ENCODE measurements at regions not wholly inside any gene's neighbourhood (a gene's known extent, or its start where the extent isn't known, plus 50 kb on each side); places are given as distances from the start of the nearest gene placed in this dataset.

GRCh38 chr6:126722411-126722810, 382.5 kb downstream of the CENPW start:
- H3K27ac ChIP-seq (ENCODE audit: control insufficient read depth, insufficient read depth), result no peak overlapping the region
- ATAC-seq, result no peak
- H3K9me3 ChIP-seq (replicated peaks; ENCODE audit: control insufficient read depth, insufficient read depth, low read length), result no peaks in the 10 kb centered on the region
- CTCF ChIA-PET, result interaction anchor here (0.6 kb wide), 1 partner anchor 12 kb away, joined by 3 read pairs; no protein-coding TSS in a partner anchor
- no peak overlapping the region for H3K4me2 ChIP-seq (ENCODE audit: control insufficient read depth, insufficient read depth)
- H3K4me1 ChIP-seq (ENCODE audit: control insufficient read depth, insufficient read depth, low read length), result peaks cover 6% of the 10 kb centered on the region
- POLR2A ChIA-PET, result no interaction called here
- SMC1A ChIA-PET (ENCODE audit: uncharacterized antibody, unreplicated experiment), result no interaction called here
- WGBS (ENCODE audit: insufficient coverage, insufficient replicate concordance, low lambda C conversion rate, missing lambda C conversion rate), result 20% methylated on average over 2 of the region's 2 CpGs
- no peak overlapping the region for H3K9ac ChIP-seq (ENCODE audit: control insufficient read depth, insufficient read depth, low read length)
- BruUV-seq (replicated peaks), result no TSS peak
- RAD21 ChIA-PET (ENCODE audit: unreplicated experiment), result no interaction called here
- no peaks in the 10 kb centered on the region for H3K27me3 ChIP-seq (replicated peaks in 1 of 2; ENCODE audit: control insufficient read depth in 2 of 2, insufficient read depth in 2 of 2, low read length in 1 of 2)
- H3K36me3 ChIP-seq (ENCODE audit: control insufficient read depth in 2 of 2, insufficient read depth in 2 of 2, low read length in 1 of 2), result no peaks in the 10 kb centered on the region
- intact Hi-C loops (cut with micrococcal nuclease; ENCODE audit: unreplicated experiment), result no loop called here
- no peak for DNase-seq (ENCODE audit: low read depth, low spot score)
- TF ChIP-seq NR2C1 (IDR thresholded peaks at IDR 0.05) (no peak), BMI1 (IDR thresholded peaks at IDR 0.05; ENCODE audit: borderline replicate concordance) (no peak), IRF4 (IDR thresholded peaks at IDR 0.05; ENCODE audit: low read depth, low read length) (no peak), FOS (IDR thresholded peaks at IDR 0.05; ENCODE audit: borderline replicate concordance, extremely low read depth, insufficient read length) (no peak), SUZ12 (IDR thresholded peaks at IDR 0.05; ENCODE audit: unreplicated experiment) (no peak), NFYB (IDR thresholded peaks at IDR 0.05; ENCODE audit: insufficient read depth, low read depth, low read length) (no peak), PAX5 (IDR thresholded peaks at IDR 0.05; ENCODE audit: borderline replicate concordance, low read depth, low read length) (no peak), YBX1 (IDR thresholded peaks at IDR 0.05) (no peak), HDAC6 (IDR thresholded peaks at IDR 0.05; ENCODE audit: unreplicated experiment) (no peak), IKZF2 (IDR thresholded peaks at IDR 0.05) (no peak), SIX5 (IDR thresholded peaks at IDR 0.05; ENCODE audit: low read depth, low read length, severe bottlenecking) (no peak), ETV6 (conservative IDR thresholded peaks at IDR 0.05 in 1 of 2, IDR thresholded peaks at IDR 0.05 in 1 of 2; ENCODE audit: borderline replicate concordance in 1 of 2, low read depth in 1 of 2) (no peak), KLF5 (IDR thresholded peaks at IDR 0.05; ENCODE audit: partially characterized antibody) (no peak), NFYA (IDR thresholded peaks at IDR 0.05; ENCODE audit: borderline replicate concordance, low read depth, low read length) (no peak)
- TF ChIP-seq, protein P1, sequence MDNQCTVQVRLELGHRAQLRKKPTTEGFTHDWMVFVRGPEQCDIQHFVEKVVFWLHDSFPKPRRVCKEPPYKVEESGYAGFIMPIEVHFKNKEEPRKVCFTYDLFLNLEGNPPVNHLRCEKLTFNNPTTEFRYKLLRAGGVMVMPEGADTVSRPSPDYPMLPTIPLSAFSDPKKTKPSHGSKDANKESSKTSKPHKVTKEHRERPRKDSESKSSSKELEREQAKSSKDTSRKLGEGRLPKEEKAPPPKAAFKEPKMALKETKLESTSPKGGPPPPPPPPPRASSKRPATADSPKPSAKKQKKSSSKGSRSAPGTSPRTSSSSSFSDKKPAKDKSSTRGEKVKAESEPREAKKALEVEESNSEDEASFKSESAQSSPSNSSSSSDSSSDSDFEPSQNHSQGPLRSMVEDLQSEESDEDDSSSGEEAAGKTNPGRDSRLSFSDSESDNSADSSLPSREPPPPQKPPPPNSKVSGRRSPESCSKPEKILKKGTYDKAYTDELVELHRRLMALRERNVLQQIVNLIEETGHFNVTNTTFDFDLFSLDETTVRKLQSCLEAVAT (IDR thresholded peaks at IDR 0.05), result no peak
- TF ChIP-seq, protein P2, sequence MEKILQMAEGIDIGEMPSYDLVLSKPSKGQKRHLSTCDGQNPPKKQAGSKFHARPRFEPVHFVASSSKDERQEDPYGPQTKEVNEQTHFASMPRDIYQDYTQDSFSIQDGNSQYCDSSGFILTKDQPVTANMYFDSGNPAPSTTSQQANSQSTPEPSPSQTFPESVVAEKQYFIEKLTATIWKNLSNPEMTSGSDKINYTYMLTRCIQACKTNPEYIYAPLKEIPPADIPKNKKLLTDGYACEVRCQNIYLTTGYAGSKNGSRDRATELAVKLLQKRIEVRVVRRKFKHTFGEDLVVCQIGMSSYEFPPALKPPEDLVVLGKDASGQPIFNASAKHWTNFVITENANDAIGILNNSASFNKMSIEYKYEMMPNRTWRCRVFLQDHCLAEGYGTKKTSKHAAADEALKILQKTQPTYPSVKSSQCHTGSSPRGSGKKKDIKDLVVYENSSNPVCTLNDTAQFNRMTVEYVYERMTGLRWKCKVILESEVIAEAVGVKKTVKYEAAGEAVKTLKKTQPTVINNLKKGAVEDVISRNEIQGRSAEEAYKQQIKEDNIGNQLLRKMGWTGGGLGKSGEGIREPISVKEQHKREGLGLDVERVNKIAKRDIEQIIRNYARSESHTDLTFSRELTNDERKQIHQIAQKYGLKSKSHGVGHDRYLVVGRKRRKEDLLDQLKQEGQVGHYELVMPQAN (conservative IDR thresholded peaks at IDR 0.05), result no peak
- TF ChIP-seq, protein P3, sequence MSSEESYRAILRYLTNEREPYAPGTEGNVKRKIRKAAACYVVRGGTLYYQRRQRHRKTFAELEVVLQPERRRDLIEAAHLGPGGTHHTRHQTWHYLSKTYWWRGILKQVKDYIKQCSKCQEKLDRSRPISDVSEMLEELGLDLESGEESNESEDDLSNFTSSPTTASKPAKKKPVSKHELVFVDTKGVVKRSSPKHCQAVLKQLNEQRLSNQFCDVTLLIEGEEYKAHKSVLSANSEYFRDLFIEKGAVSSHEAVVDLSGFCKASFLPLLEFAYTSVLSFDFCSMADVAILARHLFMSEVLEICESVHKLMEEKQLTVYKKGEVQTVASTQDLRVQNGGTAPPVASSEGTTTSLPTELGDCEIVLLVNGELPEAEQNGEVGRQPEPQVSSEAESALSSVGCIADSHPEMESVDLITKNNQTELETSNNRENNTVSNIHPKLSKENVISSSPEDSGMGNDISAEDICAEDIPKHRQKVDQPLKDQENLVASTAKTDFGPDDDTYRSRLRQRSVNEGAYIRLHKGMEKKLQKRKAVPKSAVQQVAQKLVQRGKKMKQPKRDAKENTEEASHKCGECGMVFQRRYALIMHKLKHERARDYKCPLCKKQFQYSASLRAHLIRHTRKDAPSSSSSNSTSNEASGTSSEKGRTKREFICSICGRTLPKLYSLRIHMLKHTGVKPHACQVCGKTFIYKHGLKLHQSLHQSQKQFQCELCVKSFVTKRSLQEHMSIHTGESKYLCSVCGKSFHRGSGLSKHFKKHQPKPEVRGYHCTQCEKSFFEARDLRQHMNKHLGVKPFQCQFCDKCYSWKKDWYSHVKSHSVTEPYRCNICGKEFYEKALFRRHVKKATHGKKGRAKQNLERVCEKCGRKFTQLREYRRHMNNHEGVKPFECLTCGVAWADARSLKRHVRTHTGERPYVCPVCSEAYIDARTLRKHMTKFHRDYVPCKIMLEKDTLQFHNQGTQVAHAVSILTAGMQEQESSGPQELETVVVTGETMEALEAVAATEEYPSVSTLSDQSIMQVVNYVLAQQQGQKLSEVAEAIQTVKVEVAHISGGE (CRISPR knock-in tag; IDR thresholded peaks at IDR 0.05), result no peak
- no peak overlapping the region for H2AFZ ChIP-seq (ENCODE audit: control insufficient read depth, low read depth, low read length)
- H3K4me3 ChIP-seq, result no peak overlapping the region
- in situ Hi-C loops (cut with MboI), result no loop called here
- no peak for FAIRE-seq
- no peaks in the 10 kb centered on the region for H3K79me2 ChIP-seq (ENCODE audit: control insufficient read depth, insufficient read depth, low read length)
- H4K20me1 ChIP-seq (ENCODE audit: control insufficient read depth, insufficient read depth), result no peaks in the 10 kb centered on the region

All from GM12878 (cell line).